HEK293 (cell line): ENCODE measurements at regions not wholly inside any gene's neighbourhood (a gene's known extent, or its start where the extent isn't known, plus 50 kb on each side); places are given as distances from the start of the nearest gene placed in this dataset.

ENCODE experiments used
- PRDM1 ChIP-seq: fragments of 450-650 bp; formaldehyde crosslinking; IDR thresholded peaks from 2 replicates; pipeline ENCODE4; 2016; ENCODE audit warnings: missing biosample characterization, missing genetic modification characterization
- RBAK ChIP-seq: fragments of 450-650 bp; formaldehyde crosslinking; IDR thresholded peaks from 2 replicates; pipeline ENCODE4 v1.5.1; 2016; ENCODE audit warnings: missing biosample characterization, missing genetic modification characterization
- ZFP41 ChIP-seq: fragments of 450-650 bp; formaldehyde crosslinking; IDR thresholded peaks from 2 replicates; pipeline ENCODE4 v1.5.1; 2016; ENCODE audit warnings: missing biosample characterization, missing genetic modification characterization, borderline replicate concordance
- ZNF223 ChIP-seq: fragments of 450-650 bp; formaldehyde crosslinking; IDR thresholded peaks from 2 replicates; pipeline ENCODE4 v1.5.1; 2016; ENCODE audit warnings: missing biosample characterization, missing genetic modification characterization
- ZNF274 ChIP-seq, 2 experiments: fragments of 200-500 bp in 1 of 2; fragments of 450-650 bp in 1 of 2; sonication (Bioruptor generic) in 1 of 2; formaldehyde crosslinking in 1 of 2; IDR thresholded peaks; 2 replicates each; pipeline versions ENCODE4 v1.5.1 to v1.6.1; 2014 to 2016; ENCODE audit warnings: borderline replicate concordance in 1 of 2, inconsistent platforms in 1 of 2, low read length in 1 of 2, missing biosample characterization in 1 of 2, missing genetic modification characterization in 1 of 2
- ZNF404 ChIP-seq: fragments of 450-650 bp; formaldehyde crosslinking; IDR thresholded peaks from 2 replicates; pipeline ENCODE4 v1.5.1; 2017; ENCODE audit warnings: missing biosample characterization, missing genetic modification characterization
- ZNF529 ChIP-seq: fragments of 450-650 bp; formaldehyde crosslinking; IDR thresholded peaks from 2 replicates; pipeline ENCODE4 v1.5.1; 2017; ENCODE audit warnings: missing genetic modification characterization, missing biosample characterization; ENCODE audit not compliant: insufficient replicate concordance
- TF ChIP-seq, protein P1 (sequence below): fragments of 450-650 bp; formaldehyde crosslinking; IDR thresholded peaks from 2 replicates; pipeline ENCODE4 v1.5.1; 2016; ENCODE audit warnings: missing biosample characterization, missing genetic modification characterization
- TF ChIP-seq, protein P2 (sequence below): fragments of 450-650 bp; formaldehyde crosslinking; optimal IDR thresholded peaks from 2 replicates; pipeline ENCODE3; 2016; ENCODE audit warnings: missing biosample characterization, mild to moderate bottlenecking, missing genetic modification characterization
- TF ChIP-seq, protein P3 (sequence below): fragments of 450-650 bp; formaldehyde crosslinking; IDR thresholded peaks from 2 replicates; pipeline ENCODE4 v1.5.1; 2016; ENCODE audit warnings: missing biosample characterization, missing genetic modification characterization
- TF ChIP-seq, protein P4 (sequence below): fragments of 450-650 bp; formaldehyde crosslinking; IDR thresholded peaks from 2 replicates; pipeline ENCODE4 v1.5.1; 2016; ENCODE audit warnings: missing biosample characterization, missing genetic modification characterization

DNA sequence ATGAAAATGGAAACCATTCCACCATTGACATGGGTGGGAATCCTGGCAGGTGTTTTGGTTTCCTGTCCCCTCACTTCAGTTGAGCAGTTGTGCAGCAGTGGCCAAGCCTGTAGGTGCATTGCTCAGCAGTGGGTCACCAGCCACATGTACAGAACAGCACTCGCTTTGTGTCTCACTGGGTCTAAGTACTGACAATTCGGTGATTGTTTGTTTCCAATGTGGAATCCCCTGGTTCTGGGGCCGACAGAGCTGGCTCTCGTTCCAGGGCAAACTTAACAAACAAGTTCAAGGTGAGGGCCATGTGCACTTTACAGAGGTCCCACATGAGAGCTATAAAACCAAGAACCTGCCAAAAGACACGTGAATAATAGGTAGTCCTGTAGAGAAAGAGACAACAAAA is 54.1 kb upstream of the SPATA13 start:
- TF ChIP-seq, protein P1, sequence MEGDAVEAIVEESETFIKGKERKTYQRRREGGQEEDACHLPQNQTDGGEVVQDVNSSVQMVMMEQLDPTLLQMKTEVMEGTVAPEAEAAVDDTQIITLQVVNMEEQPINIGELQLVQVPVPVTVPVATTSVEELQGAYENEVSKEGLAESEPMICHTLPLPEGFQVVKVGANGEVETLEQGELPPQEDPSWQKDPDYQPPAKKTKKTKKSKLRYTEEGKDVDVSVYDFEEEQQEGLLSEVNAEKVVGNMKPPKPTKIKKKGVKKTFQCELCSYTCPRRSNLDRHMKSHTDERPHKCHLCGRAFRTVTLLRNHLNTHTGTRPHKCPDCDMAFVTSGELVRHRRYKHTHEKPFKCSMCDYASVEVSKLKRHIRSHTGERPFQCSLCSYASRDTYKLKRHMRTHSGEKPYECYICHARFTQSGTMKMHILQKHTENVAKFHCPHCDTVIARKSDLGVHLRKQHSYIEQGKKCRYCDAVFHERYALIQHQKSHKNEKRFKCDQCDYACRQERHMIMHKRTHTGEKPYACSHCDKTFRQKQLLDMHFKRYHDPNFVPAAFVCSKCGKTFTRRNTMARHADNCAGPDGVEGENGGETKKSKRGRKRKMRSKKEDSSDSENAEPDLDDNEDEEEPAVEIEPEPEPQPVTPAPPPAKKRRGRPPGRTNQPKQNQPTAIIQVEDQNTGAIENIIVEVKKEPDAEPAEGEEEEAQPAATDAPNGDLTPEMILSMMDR (tag by site-specific recombination) = no peak
- TF ChIP-seq, protein P2, sequence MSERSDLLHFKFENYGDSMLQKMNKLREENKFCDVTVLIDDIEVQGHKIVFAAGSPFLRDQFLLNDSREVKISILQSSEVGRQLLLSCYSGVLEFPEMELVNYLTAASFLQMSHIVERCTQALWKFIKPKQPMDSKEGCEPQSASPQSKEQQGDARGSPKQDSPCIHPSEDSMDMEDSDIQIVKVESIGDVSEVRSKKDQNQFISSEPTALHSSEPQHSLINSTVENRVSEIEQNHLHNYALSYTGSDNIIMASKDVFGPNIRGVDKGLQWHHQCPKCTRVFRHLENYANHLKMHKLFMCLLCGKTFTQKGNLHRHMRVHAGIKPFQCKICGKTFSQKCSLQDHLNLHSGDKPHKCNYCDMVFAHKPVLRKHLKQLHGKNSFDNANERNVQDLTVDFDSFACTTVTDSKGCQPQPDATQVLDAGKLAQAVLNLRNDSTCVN = no peak
- no peak for TF ChIP-seq PRDM1
- no peak for TF ChIP-seq ZFP41
- TF ChIP-seq, protein P3, sequence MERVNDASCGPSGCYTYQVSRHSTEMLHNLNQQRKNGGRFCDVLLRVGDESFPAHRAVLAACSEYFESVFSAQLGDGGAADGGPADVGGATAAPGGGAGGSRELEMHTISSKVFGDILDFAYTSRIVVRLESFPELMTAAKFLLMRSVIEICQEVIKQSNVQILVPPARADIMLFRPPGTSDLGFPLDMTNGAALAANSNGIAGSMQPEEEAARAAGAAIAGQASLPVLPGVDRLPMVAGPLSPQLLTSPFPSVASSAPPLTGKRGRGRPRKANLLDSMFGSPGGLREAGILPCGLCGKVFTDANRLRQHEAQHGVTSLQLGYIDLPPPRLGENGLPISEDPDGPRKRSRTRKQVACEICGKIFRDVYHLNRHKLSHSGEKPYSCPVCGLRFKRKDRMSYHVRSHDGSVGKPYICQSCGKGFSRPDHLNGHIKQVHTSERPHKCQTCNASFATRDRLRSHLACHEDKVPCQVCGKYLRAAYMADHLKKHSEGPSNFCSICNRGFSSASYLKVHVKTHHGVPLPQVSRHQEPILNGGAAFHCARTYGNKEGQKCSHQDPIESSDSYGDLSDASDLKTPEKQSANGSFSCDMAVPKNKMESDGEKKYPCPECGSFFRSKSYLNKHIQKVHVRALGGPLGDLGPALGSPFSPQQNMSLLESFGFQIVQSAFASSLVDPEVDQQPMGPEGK (tag by site-specific recombination) = no peak
- TF ChIP-seq, protein P4, sequence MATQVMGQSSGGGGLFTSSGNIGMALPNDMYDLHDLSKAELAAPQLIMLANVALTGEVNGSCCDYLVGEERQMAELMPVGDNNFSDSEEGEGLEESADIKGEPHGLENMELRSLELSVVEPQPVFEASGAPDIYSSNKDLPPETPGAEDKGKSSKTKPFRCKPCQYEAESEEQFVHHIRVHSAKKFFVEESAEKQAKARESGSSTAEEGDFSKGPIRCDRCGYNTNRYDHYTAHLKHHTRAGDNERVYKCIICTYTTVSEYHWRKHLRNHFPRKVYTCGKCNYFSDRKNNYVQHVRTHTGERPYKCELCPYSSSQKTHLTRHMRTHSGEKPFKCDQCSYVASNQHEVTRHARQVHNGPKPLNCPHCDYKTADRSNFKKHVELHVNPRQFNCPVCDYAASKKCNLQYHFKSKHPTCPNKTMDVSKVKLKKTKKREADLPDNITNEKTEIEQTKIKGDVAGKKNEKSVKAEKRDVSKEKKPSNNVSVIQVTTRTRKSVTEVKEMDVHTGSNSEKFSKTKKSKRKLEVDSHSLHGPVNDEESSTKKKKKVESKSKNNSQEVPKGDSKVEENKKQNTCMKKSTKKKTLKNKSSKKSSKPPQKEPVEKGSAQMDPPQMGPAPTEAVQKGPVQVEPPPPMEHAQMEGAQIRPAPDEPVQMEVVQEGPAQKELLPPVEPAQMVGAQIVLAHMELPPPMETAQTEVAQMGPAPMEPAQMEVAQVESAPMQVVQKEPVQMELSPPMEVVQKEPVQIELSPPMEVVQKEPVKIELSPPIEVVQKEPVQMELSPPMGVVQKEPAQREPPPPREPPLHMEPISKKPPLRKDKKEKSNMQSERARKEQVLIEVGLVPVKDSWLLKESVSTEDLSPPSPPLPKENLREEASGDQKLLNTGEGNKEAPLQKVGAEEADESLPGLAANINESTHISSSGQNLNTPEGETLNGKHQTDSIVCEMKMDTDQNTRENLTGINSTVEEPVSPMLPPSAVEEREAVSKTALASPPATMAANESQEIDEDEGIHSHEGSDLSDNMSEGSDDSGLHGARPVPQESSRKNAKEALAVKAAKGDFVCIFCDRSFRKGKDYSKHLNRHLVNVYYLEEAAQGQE (tag by site-specific recombination) = no peak
- TF ChIP-seq ZNF404 = no peak
- TF ChIP-seq ZNF529 = no peak
- no peak for TF ChIP-seq ZNF274 (IDR thresholded peaks at IDR 0.05; ENCODE audit: low read length)
- no peak for TF ChIP-seq ZNF274 (tag by site-specific recombination; IDR thresholded peaks at IDR 0.05; ENCODE audit: borderline replicate concordance)
- no peak for TF ChIP-seq ZNF223 (tag by site-specific recombination)
- TF ChIP-seq RBAK = no peak
